GM18508 (cell line): ENCODE measurements at regions not wholly inside any gene's neighbourhood (a gene's known extent, or its start where the extent isn't known, plus 50 kb on each side); places are given as distances from the start of the nearest gene placed in this dataset.

Source experiments
- ATAC-seq: cut with Tn5 transposase; IDR thresholded peaks from one replicate; pipeline ENCODE4 v1.9.1; 2021; ENCODE audit warnings: moderate number of reproducible peaks; ENCODE audit not compliant: insufficient read depth, unreplicated experiment

GRCh38 chr4:100970414-100970813 lies 376.9 kb downstream of the PPP3CA start:
- ATAC-seq, result no peak

- ATAC-seq, result no peak
These were observed 377.4 kb downstream of the PPP3CA start for GRCh38 chr4:100969925-100970324.

GRCh38 chr4:100968046-100968445 lies 379.3 kb downstream of the PPP3CA start:
- ATAC-seq, result no peak

- no peak for ATAC-seq
These were observed 383.7 kb downstream of the PPP3CA start for GRCh38 chr4:100963627-100964026.

GRCh38 chr4:100962698-100963097 lies 384.6 kb downstream of the PPP3CA start:
- ATAC-seq, result peak; percentile 84

GRCh38 chr4:100960232-100960631 lies 387.1 kb downstream of the PPP3CA start:
- no peak for ATAC-seq

GRCh38 chr4:100954046-100954445 lies 393.3 kb downstream of the PPP3CA start:
- no peak for ATAC-seq

- no peak for ATAC-seq
These were observed 393.7 kb downstream of the PPP3CA start for GRCh38 chr4:100953616-100954015.

GRCh38 chr4:100952590-100952989 lies 394.7 kb downstream of the PPP3CA start:
- ATAC-seq, result no peak

GRCh38 chr4:100949350-100949935 lies 397.9 kb downstream of the PPP3CA start:
- ATAC-seq, result no peak

GRCh38 chr4:100948911-100949310 lies 398.4 kb downstream of the PPP3CA start:
- no peak for ATAC-seq

- ATAC-seq, result no peak
These were observed 401.5 kb downstream of the PPP3CA start for GRCh38 chr4:100945789-100946188.

GRCh38 chr4:100938698-100939097 lies 408.6 kb downstream of the PPP3CA start:
- no peak for ATAC-seq

- ATAC-seq, result no peak
These were observed 410.5 kb downstream of the PPP3CA start for GRCh38 chr4:100936661-100937375.

- no peak for ATAC-seq
These were observed 412.2 kb downstream of the PPP3CA start for GRCh38 chr4:100935090-100935489.

- ATAC-seq, result no peak
These were observed 413.7 kb downstream of the PPP3CA start for GRCh38 chr4:100933628-100934027.

- ATAC-seq, result no peak
These were observed 411.9 kb upstream of the EMCN start for GRCh38 chr4:100929758-100930157.

- no peak for ATAC-seq
These were observed 411.3 kb upstream of the EMCN start for GRCh38 chr4:100929135-100929534.

- peak; percentile 73 for ATAC-seq
These were observed 408.4 kb upstream of the EMCN start for GRCh38 chr4:100926039-100926717.

GRCh38 chr4:100913685-100914084 lies 395.9 kb upstream of the EMCN start:
- ATAC-seq, result no peak

GRCh38 chr4:100908540-100908939 lies 390.7 kb upstream of the EMCN start:
- ATAC-seq, result no peak
